Neuronal stem cell (in vitro differentiated cells): ENCODE measurements at regions not wholly inside any gene's neighbourhood (a gene's known extent, or its start where the extent isn't known, plus 50 kb on each side); places are given as distances from the start of the nearest gene placed in this dataset.
A peak's percentile ranks its signal among the peaks of the same experiment; 100 is the strongest.

Experiments used
- DNase-seq: peaks from one replicate; pipeline ENCODE4 v3.0.0-alpha.2; 2013; ENCODE audit warnings: low spot score
- H2AFZ ChIP-seq: one replicate; pipeline ENCODE4 v1.6.1; 2013; ENCODE audit warnings: mild to moderate bottlenecking, low read length, inconsistent platforms
- H2AK5ac ChIP-seq: 2 replicates; pipeline ENCODE4 v1.6.1; 2013; ENCODE audit warnings: low read depth, mild to moderate bottlenecking, inconsistent platforms, low read length, moderate library complexity, mixed read lengths
- H2BK120ac ChIP-seq: 2 replicates; pipeline ENCODE4 v1.6.1; 2013; ENCODE audit warnings: low read depth, mild to moderate bottlenecking, inconsistent platforms, low read length, moderate library complexity, mixed read lengths
- H2BK12ac ChIP-seq: one replicate; pipeline ENCODE4 v1.6.1; 2013; ENCODE audit warnings: low read length, inconsistent platforms
- H2BK15ac ChIP-seq: 2 replicates; pipeline ENCODE4 v1.6.1; 2013; ENCODE audit warnings: mild to moderate bottlenecking, low read length, inconsistent platforms, mixed read lengths
- H2BK5ac ChIP-seq: one replicate; pipeline ENCODE4 v1.6.1; 2013; ENCODE audit warnings: inconsistent platforms, mild to moderate bottlenecking, low read length, moderate library complexity
- H3K14ac ChIP-seq: one replicate; pipeline ENCODE4 v1.6.1; 2013; ENCODE audit warnings: low read length, inconsistent platforms
- H3K18ac ChIP-seq: 2 replicates; pipeline ENCODE4 v1.6.1; 2013; ENCODE audit warnings: low read length, inconsistent platforms
- H3K23ac ChIP-seq: 2 replicates; pipeline ENCODE4 v1.6.1; 2013; ENCODE audit warnings: low read depth, mild to moderate bottlenecking, mixed read lengths, low read length, inconsistent platforms; ENCODE audit not compliant: poor library complexity
- H3K27ac ChIP-seq: replicated peaks from 3 replicates; pipeline ENCODE4 v1.5.1; 2013; ENCODE audit warnings: low read length, inconsistent platforms
- H3K27me3 ChIP-seq, 3 experiments: 2 replicates each; pipeline ENCODE4 v1.6.1; 2013; ENCODE audit warnings: low read length in 3 of 3, mild to moderate bottlenecking in 2 of 3, inconsistent platforms in 1 of 3, low read depth in 1 of 3, mixed read lengths in 1 of 3, moderate library complexity in 1 of 3; ENCODE audit not compliant: control insufficient read depth in 3 of 3, insufficient read depth in 3 of 3
- H3K36me3 ChIP-seq, 2 donors: replicated peaks in 1 of 2; 2 replicates each; pipeline ENCODE4 v1.6.1; 2013; ENCODE audit warnings: low read length in 2 of 2; ENCODE audit not compliant: control insufficient read depth in 2 of 2, insufficient read depth in 2 of 2
- H3K4ac ChIP-seq: 2 replicates; pipeline ENCODE4 v1.6.1; 2013; ENCODE audit warnings: inconsistent platforms, mild to moderate bottlenecking, low read length, moderate library complexity
- H3K4me1 ChIP-seq, 2 donors: 1 replicate in 1 of 2; 2 replicates in 1 of 2; pipeline ENCODE4 v1.6.1; 2013; ENCODE audit warnings: low read length in 2 of 2, low read depth in 1 of 2; ENCODE audit not compliant: control insufficient read depth in 2 of 2, insufficient read depth in 1 of 2
- H3K4me2 ChIP-seq: one replicate; pipeline ENCODE4 v1.6.1; 2013; ENCODE audit warnings: mild to moderate bottlenecking, low read length, inconsistent platforms; ENCODE audit not compliant: insufficient read depth, poor library complexity, severe bottlenecking
- H3K4me3 ChIP-seq, 2 donors: 2 replicates each; pipeline ENCODE4 v1.5.1; 2013; ENCODE audit warnings: low read length in 2 of 2, mild to moderate bottlenecking in 2 of 2, inconsistent platforms in 1 of 2, moderate library complexity in 1 of 2
- H3K79me1 ChIP-seq: one replicate; pipeline ENCODE4 v1.6.1; 2013; ENCODE audit warnings: low read depth, mild to moderate bottlenecking, inconsistent platforms, low read length, moderate library complexity
- H3K9ac ChIP-seq: one replicate; pipeline ENCODE4 v1.6.1; 2013; ENCODE audit warnings: mild to moderate bottlenecking, low read depth, low read length, inconsistent platforms; ENCODE audit not compliant: poor library complexity
- H3K9me3 ChIP-seq, 2 donors: replicated peaks in 1 of 2; 2 replicates each; pipeline versions ENCODE3 to v1.6.1; 2013; ENCODE audit warnings: low read length in 2 of 2, mild to moderate bottlenecking in 2 of 2, inconsistent platforms in 1 of 2, low read depth in 1 of 2, mixed read lengths in 1 of 2, moderate library complexity in 1 of 2; ENCODE audit not compliant: control insufficient read depth in 2 of 2, insufficient read depth in 1 of 2
- H4K8ac ChIP-seq: one replicate; pipeline ENCODE4 v1.6.1; 2013; ENCODE audit warnings: low read depth, mild to moderate bottlenecking, inconsistent platforms, low read length, moderate library complexity
- H4K91ac ChIP-seq: one replicate; pipeline ENCODE4 v1.6.1; 2013; ENCODE audit warnings: low read length, low read depth, mild to moderate bottlenecking, inconsistent platforms; ENCODE audit not compliant: poor library complexity
- WGBS, 2 donors: extraction: QIAGEN DNeasy Blood & Tissue Kit; methylation state at CpG; one replicate each; pipeline ENCODE4 v1.1.7; 2013; ENCODE audit warnings: missing lambda C conversion rate in 2 of 2, mixed read lengths in 1 of 2; ENCODE audit not compliant: insufficient read length in 2 of 2, insufficient replicate concordance in 1 of 2; ENCODE audit errors: extremely low coverage in 2 of 2; 5-methylcytosine and 5-hydroxymethylcytosine counted together

- Histone ChIP-seq H2AFZ (no peak overlapping the region), H2BK15ac (peak overlapping the region; percentile 2), H4K8ac (no peak overlapping the region), H3K18ac (peak overlapping the region; percentile 46), H3K79me1 (peaks cover 1% of the 10 kb centered on the region), H4K91ac (no peak overlapping the region), H3K4ac (no peak overlapping the region), H2BK120ac (no peak overlapping the region), H3K23ac (no peak overlapping the region), H3K4me2 (no peak overlapping the region), H2BK12ac (no peak overlapping the region), H3K4me1 (peaks cover 0 to 3% of the 10 kb centered on the region in 2 donors), H3K9ac (no peak overlapping the region), H3K4me3 (no peak overlapping the region), H2BK5ac (no peak overlapping the region), H3K27ac (no peak overlapping the region), H3K14ac (no peak overlapping the region), H3K9me3 (peaks cover 0 to 2% of the 10 kb centered on the region in 2 donors), H3K36me3 (no peaks in the 10 kb centered on the region), H3K27me3 (peaks cover 0 to 13% (median 0%) of the 10 kb centered on the region in 3 experiments), H2AK5ac (peak overlapping the region; percentile 68)
- WGBS, 2 donors, result no CpG with 5 or more reads among the region's 24 CpGs
- DNase-seq, result no peak
These were observed 191.5 kb upstream of the PPP1R26 start for GRCh38 chr9:135288054-135288453.

GRCh38 chr9:135289081-135289491 lies 190.5 kb upstream of the PPP1R26 start:
- H2BK5ac ChIP-seq, result no peak overlapping the region
- H3K36me3 ChIP-seq, result no peaks in the 10 kb centered on the region
- H3K4me3 ChIP-seq, result no peak overlapping the region
- H3K9me3 ChIP-seq, result peaks cover 0 to 2% of the 10 kb centered on the region in 2 donors
- H3K27ac ChIP-seq, result no peak overlapping the region
- H3K79me1 ChIP-seq, result peaks cover 1% of the 10 kb centered on the region
- no peak overlapping the region for H3K23ac ChIP-seq
- H4K91ac ChIP-seq, result no peak overlapping the region
- no peak overlapping the region for H2AK5ac ChIP-seq
- peaks cover 0 to 13% (median 0%) of the 10 kb centered on the region in 3 experiments for H3K27me3 ChIP-seq
- H4K8ac ChIP-seq, result no peak overlapping the region
- no peak overlapping the region for H2AFZ ChIP-seq
- no peak overlapping the region for H3K9ac ChIP-seq
- no peak overlapping the region for H3K4ac ChIP-seq
- DNase-seq, result no peak
- H3K14ac ChIP-seq, result no peak overlapping the region
- WGBS, 2 donors, result no CpG with 5 or more reads among the region's 17 CpGs
- H2BK12ac ChIP-seq, result no peak overlapping the region
- no peak overlapping the region for H3K4me2 ChIP-seq
- H2BK15ac ChIP-seq, result no peak overlapping the region
- H2BK120ac ChIP-seq, result no peak overlapping the region
- H3K18ac ChIP-seq, result no peak overlapping the region
- peaks cover 0 to 3% of the 10 kb centered on the region in 2 donors for H3K4me1 ChIP-seq

- Histone ChIP-seq H3K27me3 (peaks cover 0 to 13% (median 0%) of the 10 kb centered on the region in 3 experiments), H3K23ac (no peak overlapping the region), H3K9ac (no peak overlapping the region), H3K79me1 (peaks cover 1% of the 10 kb centered on the region), H2AK5ac (no peak overlapping the region), H3K14ac (no peak overlapping the region), H3K4ac (no peak overlapping the region), H3K18ac (no peak overlapping the region), H3K4me2 (no peak overlapping the region), H2BK15ac (no peak overlapping the region), H2AFZ (no peak overlapping the region), H4K8ac (no peak overlapping the region), H4K91ac (peak overlapping the region; percentile 22), H3K36me3 (no peaks in the 10 kb centered on the region), H2BK12ac (no peak overlapping the region), H3K9me3 (peaks cover 0 to 2% of the 10 kb centered on the region in 2 donors), H2BK5ac (peak overlapping the region; percentile 11), H3K27ac (no peak overlapping the region), H2BK120ac (no peak overlapping the region), H3K4me1 (peaks cover 0 to 3% of the 10 kb centered on the region in 2 donors), H3K4me3 (no peak overlapping the region)
- no CpG with 5 or more reads among the region's 9 CpGs for WGBS, 2 donors
- DNase-seq, result no peak
These were observed 189.5 kb upstream of the PPP1R26 start for GRCh38 chr9:135290086-135290485.

- no peak overlapping the region for H3K18ac ChIP-seq
- no peak overlapping the region for H3K4ac ChIP-seq
- H3K23ac ChIP-seq, result no peak overlapping the region
- H2BK15ac ChIP-seq, result no peak overlapping the region
- no CpG with 5 or more reads among the region's 9 CpGs for WGBS, 2 donors
- peaks cover 0 to 13% (median 0%) of the 10 kb centered on the region in 3 experiments for H3K27me3 ChIP-seq
- H3K4me2 ChIP-seq, result no peak overlapping the region
- H3K36me3 ChIP-seq, result no peaks in the 10 kb centered on the region
- no peak overlapping the region for H2BK120ac ChIP-seq
- H4K8ac ChIP-seq, result no peak overlapping the region
- no peak overlapping the region for H3K14ac ChIP-seq
- peaks cover 1% of the 10 kb centered on the region for H3K79me1 ChIP-seq
- H4K91ac ChIP-seq, result no peak overlapping the region
- H3K4me1 ChIP-seq, result peaks cover 0 to 3% of the 10 kb centered on the region in 2 donors
- no peak overlapping the region for H2AFZ ChIP-seq
- no peak overlapping the region for H3K27ac ChIP-seq
- no peak for DNase-seq
- H2BK5ac ChIP-seq, result peak overlapping the region; percentile 11
- H2BK12ac ChIP-seq, result no peak overlapping the region
- H2AK5ac ChIP-seq, result no peak overlapping the region
- peaks cover 0 to 2% of the 10 kb centered on the region in 2 donors for H3K9me3 ChIP-seq
- H3K9ac ChIP-seq, result no peak overlapping the region
- H3K4me3 ChIP-seq, result no peak overlapping the region
These were observed 189.0 kb upstream of the PPP1R26 start for GRCh38 chr9:135290566-135290965.
